Stimulated activated CD8-positive, alpha-beta memory T cell treated with anti-CD3 and anti-CD28 coated beads, Interleukin-12 subunit alpha, Interleukin-12 subunit beta, amount 100 ng/mL, for 1 hour (primary cell): ENCODE measurements at regions not wholly inside any gene's neighbourhood (a gene's known extent, or its start where the extent isn't known, plus 50 kb on each side); places are given as distances from the start of the nearest gene placed in this dataset.
"Not testable (repeated sequence)": the region's sequence is repeated elsewhere in the genome, so short reads cannot be mapped to it uniquely, and the experiment has no call there.

ENCODE experiments used
- DNase-seq: peaks from one replicate; pipeline ENCODE4 v3.0.0-alpha.2; 2020; ENCODE audit warnings: low read depth

DNA sequence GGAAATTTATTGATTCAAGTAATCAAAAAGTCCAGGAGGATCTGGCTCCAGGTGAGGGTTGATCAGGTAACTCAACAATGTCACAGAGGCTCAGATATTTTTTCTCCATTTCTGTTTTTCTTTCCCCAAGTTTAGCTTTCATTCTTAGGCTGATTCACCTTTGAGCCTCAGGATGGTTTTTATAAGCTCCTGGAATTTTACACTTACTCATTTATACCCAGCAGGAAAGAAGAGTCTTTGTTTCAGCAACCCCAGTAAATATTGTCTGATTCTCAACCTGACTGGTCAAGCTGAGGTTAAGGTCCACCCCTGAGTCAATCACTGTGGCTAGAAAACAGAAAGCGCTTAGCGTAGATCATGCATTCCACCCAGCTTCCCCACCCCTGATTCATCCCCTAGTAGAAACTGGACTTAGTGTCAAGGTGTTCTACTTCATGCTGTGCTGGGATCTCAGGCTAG is 500.6 kb downstream of the KIF4B start:
- DNase-seq, result no peak

DNA sequence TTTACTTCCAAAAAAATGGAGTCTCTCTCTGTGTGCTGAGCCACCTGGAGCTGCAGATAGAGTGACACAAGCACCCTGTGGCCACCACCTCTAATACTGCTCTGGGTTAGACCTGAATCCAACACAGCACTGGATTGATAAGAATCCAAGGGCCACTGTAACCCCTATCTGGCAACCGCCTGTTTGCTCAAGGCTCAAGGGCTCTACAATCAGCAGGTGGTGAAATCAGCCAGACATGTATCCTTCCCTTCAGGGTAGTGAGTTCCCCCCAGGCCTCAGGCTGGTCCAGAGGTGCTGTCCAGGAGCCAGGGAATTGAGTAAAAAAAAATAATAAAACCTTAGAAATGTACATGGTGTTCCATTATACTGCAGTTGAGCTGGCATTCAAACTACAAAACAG is 509.0 kb downstream of the KIF4B start:
- no peak for DNase-seq

DNA sequence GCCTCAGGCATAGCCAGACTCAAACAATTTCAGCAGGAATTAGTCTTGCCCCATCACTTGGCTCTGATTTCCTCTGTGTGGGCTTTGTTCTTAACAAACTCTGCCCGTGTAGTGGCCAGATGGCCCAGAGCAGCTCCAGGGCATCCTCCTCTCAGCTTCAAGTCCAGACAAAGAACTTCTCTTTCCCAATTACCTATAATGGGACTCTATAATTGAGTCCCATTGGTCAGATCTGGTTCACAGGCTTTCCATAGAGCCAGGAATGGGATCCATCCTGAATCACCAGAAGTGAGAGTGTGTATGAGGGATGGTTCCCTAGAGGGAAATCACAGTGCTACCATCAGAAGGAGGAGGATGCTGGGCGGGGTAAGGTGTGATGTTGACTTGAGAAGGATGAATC is 515.8 kb downstream of the KIF4B start:
- no peak for DNase-seq

GRCh38 chr5:155530046-155530445 is 516.5 kb downstream of the KIF4B start:
- DNase-seq, result no peak

DNA sequence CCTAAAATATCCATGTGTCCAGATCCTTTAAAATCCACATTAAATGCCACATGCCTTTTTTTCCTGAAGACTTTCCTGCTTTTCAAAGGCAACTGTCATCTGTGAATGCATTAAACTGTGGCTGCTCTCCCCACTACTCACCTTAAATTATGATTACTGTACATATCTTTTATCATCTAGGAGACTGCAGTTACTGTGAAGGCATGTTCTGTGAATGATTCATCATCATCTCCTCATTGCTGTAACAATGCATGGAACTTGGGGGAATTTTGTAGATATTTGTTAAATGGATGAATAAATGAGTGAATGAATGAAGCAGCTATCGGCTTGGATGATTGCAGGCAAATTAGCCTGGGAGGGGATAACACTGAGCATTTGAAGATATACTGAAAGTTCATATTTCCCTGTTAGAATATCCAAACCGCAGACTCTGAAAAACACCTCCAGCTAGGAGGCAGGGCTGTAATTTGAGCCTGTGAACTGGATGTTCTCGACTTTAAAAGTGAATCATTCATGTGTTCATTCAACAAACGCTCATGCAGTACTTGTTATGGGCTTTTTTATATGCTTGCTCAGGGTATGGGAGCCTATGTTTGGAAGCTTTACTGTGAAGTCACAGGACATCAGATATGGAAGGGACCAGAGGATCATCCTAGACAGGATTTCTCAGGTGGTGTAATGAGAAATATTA is 519.2 kb downstream of the KIF4B start:
- no peak for DNase-seq

DNA sequence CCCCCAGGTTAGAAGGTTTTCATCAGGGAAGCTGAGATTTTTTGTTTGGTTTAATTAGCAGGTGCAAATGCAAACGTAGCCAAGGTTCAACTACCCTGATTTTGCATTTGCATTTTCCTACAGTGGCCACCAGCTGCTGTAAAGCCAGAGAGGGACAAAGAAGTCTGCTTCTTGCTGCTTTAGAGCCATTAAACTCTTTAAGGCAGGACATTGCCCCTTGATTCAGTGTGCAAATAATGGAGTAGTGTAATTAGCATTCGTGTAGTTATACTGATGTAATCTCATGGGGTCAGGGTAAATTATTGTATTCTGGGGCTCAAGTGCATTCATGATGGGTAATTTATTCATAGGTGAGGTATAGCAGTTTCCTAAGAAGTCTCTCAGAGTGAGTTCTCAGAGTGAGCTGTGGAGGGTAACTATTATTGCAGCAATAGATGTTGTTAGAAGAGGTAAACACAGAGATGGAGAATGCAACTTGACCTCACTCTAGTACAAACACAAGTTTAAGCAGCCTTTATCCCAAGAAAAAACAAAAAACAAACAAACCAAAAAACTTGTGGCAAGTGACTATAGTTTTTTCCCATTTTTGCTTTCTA is 526.5 kb downstream of the KIF4B start:
- DNase-seq, result no peak

- no peak for DNase-seq
These were observed 532.5 kb downstream of the KIF4B start for GRCh38 chr5:155546075-155546474.

GRCh38 chr5:155554500-155554899 is 540.9 kb downstream of the KIF4B start:
- DNase-seq, result no peak

GRCh38 chr5:155556222-155556621 is 542.7 kb downstream of the KIF4B start:
- no peak for DNase-seq

DNA sequence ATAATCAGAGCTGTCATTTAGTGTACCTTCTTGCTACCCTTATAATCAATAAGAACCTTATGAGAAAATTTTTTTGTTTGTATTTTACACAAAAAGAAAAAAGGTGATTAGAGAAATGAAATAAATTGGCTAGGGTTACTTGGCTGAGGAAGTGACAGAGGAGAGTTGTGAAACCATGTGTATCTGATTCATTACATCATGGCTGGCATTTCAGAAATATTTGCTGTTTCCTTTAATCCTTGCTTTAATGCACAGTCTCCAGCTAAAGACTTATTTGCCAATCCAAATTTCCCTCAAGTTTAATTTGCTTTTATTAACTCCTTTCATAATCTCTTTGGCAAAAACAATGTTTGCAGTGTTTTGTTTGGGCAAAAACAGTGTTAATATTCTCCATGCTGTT is 543.1 kb downstream of the KIF4B start:
- no peak for DNase-seq

- no peak for DNase-seq
These were observed 548.6 kb downstream of the KIF4B start for GRCh38 chr5:155562158-155562557.

DNA sequence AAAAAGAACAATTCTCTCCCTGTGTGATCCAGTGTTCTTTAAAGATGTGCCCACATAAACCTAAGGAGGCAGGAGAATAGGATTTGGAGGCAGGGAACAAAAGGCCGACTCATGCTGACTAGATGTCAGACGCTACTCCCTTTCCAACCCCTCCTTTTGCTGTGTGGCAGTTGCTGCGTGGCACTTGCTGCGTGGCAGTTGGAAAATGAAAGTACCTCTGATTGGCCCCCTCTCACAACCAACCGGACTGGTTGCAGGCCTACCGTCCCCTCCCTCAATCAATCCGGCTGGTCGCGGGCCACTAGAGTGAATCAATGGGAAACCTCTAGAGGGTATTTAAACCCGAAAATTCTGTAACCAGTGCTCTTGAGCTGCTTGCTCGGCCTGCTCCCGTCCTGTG is 551.0 kb downstream of the KIF4B start:
- no peak for DNase-seq

- no peak for DNase-seq
These were observed 562.3 kb downstream of the KIF4B start for GRCh38 chr5:155575861-155576260.

- DNase-seq, result not testable (repeated sequence)
These were observed 573.3 kb downstream of the KIF4B start for GRCh38 chr5:155586808-155587207.

GRCh38 chr5:155587458-155587857 is 573.9 kb downstream of the KIF4B start:
- no peak for DNase-seq

DNA sequence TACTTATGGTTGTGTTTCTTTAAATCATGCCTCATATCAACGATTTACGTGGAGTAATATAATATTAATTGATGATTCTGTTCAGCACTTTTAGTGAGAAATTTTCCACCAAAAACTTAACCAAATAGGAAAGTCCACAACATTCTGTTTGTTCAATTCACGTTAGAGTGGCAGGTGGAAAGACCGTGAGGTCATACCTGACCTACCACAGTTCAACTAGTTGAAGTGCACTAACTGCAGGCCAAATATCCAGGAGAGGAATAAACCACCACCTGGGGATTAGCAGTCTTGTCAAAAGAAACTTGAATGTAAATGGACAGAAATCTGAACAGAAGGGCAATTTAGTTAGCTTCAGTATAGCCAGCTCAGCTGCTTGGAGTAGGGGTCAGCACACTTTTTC is 577.7 kb downstream of the KIF4B start:
- DNase-seq, result no peak

DNA sequence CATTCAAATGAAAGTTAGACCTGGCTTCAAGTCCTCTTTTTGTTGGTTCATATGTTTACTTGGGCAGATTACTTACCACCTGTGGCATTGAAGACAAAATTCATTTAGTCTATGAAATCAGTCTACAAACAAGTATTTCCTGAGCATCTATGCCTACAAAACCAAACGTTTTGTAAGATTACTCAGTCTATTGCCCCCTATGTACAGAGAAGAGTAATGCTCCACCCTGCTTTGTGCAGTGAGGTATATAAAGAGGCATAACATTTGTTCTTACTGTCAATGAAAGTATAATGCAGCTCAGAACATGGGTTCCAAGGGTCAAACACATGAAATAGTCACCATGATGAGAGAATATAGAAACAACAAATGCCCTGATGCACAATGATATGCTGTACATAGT is 580.7 kb downstream of the KIF4B start:
- no peak for DNase-seq

GRCh38 chr5:155595791-155596190 is 582.2 kb downstream of the KIF4B start:
- no peak for DNase-seq

- DNase-seq, result no peak
These were observed 585.0 kb downstream of the KIF4B start for GRCh38 chr5:155598552-155598951.

- DNase-seq, result no peak
These were observed 592.4 kb downstream of the KIF4B start for GRCh38 chr5:155605920-155606319.

GRCh38 chr5:155616779-155617392 is 603.3 kb downstream of the KIF4B start:
- DNase-seq, result peak; percentile 3

- no peak for DNase-seq
These were observed 606.1 kb downstream of the KIF4B start for GRCh38 chr5:155619688-155620087.

GRCh38 chr5:155620821-155621410 is 607.4 kb downstream of the KIF4B start:
- no peak for DNase-seq
